ENCODE measurements at regions not wholly inside any gene's neighbourhood (a gene's known extent, or its start where the extent isn't known, plus 50 kb on each side); places are given as distances from the start of the nearest gene placed in this dataset.

DNA sequence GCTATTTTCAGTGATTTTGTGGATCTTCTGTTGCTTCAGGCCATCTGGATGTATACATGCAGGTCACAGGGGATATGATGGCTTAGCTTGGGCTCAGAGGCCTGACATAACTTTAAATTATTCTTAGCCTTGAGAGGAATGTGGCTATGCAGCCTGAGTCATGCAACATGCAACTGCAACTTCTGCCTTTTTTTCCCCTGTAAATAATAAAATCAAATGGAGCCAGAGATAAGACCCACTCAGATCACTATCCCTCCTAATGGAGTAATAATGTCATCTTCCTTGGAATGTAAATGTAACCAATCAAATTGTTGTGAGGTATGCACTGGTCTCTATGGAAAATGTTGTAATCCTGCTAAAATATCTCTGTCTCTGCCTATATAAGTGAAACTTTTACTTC is 54.9 kb downstream of the MAGEB17 start:
- DNase-seq (ENCODE audit: low read depth in 2 of 3, low spot score in 2 of 3): no peak

DNA sequence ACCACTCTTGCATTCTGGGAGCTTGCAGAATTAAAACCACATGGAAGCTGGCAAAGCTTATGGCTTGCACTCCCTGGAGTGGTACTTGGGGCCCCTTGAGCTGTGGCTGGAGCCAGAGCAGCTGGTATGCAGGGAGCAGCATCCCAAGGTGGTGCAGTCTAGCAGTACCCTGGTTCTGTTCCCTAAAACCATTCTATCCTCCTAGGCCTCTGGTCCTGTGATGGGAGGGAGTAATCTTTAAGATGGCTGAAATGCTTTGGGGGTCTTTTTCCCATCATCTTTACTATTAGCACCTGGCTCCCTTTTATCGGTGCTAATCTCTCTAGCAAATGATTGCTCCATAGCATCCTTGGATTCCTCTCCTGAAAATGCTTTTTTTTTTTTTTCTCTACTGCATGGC is 56.1 kb downstream of the MAGEB17 start:
- no peak for DNase-seq (ENCODE audit: low read depth in 2 of 3, low spot score in 2 of 3)

DNA sequence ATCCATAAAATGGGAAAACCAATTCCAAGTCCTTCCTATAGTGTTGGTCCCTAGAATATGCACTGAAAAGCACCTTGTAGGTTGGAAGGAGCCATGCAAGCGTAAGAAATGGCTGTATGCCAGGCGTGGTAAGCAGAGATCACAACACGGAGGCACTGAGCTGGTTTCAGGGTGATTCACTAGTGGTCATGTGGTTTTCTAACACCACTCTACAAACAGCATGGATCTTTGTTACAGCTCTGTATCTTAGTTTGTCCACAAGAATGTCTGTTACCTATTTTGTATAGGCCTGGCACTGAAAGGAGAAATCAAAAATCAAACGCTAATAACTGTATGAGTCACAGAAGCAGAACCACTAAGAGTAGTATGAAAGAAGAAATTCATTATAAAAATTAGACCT is 71.9 kb downstream of the MAGEB17 start:
- DNase-seq (ENCODE audit: low read depth in 2 of 3, low spot score in 2 of 3): no peak

DNA sequence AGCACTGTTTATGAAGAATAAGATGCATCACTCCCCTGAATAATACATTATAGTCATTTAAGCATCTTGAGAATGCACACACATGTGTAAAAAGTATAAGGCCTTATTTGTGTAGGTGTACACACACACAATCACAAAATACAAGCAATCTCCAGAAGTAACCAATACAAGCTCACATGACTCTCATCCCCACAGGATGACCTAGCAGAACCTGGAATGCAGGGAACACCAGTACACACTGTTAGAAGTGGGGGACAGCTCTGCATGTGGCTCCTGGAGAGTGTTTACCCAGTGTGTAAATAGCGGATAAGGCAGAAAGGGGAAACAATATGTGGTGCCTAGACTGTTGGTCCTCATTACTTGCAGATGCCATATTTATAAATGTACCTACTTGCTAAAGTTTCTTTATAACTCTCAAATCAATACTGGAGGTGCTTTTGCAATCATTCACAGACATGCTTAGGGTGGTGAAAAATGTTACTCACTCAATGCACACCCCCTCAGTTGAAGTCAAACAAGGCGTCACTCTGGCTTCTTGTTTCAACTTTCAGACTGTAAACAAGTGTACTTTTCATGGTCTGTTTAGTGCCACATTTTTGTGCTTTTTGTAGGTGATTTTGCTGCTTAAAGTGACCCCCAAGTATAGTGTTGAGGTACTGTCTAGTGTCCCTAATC is 73.1 kb downstream of the MAGEB17 start:
- no peak for DNase-seq (ENCODE audit: low read depth in 2 of 3, low spot score in 2 of 3)

DNA sequence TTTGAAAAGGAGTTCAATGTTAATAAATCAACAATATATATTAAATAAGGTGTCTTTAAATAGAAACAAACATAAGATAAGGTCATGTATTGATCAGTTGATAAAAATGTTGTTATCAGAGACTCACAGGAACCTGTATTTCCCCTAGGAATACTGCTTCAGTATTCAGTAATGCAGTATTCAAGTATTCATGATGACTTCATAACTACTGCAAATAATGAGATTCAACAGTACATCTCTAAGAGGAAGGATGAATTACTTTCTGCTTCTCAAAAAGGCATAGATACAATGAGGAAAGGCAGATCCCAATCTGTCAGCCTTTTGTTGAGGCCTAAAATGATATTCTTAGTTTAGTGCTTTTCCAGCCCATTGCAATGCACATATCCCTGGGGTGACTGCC is 73.7 kb downstream of the MAGEB17 start:
- no peak for DNase-seq (ENCODE audit: low read depth in 2 of 3, low spot score in 2 of 3)

DNA sequence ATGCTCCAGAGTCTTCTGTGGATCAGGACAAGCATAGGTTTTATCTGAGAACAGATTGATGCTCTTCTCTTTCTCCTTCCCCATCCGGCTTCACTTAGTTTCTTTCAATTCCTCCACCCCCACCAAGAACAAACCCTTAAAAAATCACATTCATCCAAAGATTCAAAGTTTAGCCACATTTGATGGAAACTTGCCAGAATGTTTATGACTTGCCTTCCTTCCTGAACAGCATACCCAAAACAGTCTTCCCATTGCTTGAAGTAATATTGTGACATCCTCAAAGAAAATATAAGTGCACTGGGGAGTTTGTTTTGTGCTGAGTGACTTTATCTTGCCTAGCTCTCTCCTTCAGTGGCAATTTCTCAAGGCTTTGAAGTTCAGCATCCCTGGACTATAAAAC is 83.0 kb downstream of the MAGEB17 start:
- no peak for DNase-seq (ENCODE audit: low read depth in 2 of 3, low spot score in 2 of 3)

DNA sequence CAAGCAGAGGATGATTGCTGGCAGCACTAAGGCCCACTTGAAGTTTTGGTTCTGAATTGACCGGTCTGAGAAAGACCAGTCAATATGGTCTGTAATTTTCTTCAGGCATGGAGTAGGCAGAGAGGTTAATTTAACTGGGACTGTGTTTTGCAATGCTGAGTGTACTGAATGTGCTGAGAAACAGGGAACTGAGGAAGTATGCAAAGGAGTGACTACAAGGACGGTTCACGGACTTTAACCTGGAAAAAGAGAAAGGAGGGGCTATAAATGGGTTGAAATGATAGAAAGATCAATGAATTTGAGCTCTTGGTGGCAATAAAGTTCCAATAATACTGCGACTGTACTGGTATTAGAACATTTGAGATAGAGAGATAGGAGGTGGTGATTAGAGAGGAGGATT is 84.5 kb downstream of the MAGEB17 start:
- no peak for DNase-seq (ENCODE audit: low read depth in 2 of 3, low spot score in 2 of 3)

DNA sequence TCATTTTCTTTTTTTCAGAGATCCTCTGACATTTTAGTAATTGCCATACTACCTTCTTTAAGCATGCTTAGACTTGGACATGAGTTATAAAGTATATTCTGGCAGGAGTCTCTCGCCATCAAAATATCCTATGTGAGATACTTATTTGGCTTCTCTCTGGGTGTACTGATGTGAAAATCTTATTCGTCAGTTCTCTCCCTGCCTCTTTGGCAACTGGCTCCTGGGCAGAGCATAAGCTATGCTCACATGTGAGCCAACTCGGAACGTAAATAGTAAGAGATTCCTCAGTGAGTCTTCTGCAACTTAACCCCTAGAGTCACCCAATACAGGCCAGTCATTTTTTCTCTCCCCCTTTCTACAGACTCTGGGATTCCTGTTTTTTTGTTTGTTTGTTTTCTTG is 91.6 kb downstream of the MAGEB17 start:
- DNase-seq (ENCODE audit: low read depth in 2 of 3, low spot score in 2 of 3): no peak

DNA sequence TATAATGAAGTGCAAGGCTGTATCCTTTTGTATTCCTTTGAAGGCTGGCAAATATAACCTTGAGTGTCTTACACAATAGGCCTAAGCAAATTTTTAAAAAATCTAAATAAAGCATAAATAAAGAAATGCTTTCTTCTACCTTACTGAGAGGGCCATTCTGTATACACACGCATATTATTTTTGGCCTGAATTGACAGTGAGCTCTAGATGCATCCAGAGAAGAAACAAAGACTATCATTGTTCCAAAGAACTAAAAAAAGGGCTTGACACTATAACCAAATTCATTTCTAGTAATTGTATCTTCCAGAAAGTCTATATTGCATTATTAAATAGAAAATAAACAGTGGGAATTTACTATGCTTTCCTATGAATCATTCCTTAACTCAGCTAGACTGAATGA is 100.2 kb downstream of the MAGEB17 start:
- DNase-seq (ENCODE audit: low read depth in 2 of 3, low spot score in 2 of 3): no peak

DNA sequence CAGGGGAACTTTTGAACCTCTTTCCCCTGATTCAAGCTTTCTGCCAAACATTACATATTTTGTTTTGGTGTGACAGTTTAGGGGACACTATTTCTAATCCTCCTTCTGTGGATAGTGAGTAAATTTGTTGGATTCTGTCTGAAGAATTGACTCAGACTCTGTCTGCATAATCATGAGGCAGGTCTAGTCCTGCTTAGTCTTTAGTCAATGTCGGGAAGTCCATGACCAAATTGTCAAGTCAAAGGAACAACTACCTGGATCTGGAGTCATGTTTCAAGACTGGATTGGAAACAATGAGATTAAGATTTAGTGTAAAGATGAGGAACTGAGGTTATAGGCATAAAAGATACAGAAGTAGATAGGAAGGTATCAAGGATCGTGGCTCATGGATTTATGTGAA is 100.9 kb downstream of the MAGEB17 start:
- no peak for DNase-seq (ENCODE audit: low read depth in 2 of 3, low spot score in 2 of 3)

DNA sequence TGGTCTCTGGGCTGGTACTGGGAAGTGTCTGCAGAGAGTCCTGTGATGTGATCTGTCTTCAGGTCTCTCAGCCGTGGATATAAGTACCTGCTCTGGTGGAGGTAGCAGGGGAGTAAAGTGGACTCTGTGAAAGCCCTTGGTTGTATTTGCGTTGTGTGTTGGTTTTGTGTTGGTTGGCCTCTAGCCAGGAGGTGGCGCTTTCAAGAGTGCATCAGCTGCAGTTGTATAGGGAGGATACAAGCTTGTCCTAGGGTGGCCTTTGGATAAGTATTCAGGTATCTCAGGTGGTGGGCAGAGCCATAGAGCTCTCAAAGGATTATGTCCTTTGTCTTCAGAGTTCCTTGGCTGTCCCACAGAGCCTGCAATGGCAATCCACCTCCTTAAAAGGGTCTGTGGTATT is 111.6 kb downstream of the MAGEB17 start:
- no peak for DNase-seq (ENCODE audit: low read depth in 2 of 3, low spot score in 2 of 3)

DNA sequence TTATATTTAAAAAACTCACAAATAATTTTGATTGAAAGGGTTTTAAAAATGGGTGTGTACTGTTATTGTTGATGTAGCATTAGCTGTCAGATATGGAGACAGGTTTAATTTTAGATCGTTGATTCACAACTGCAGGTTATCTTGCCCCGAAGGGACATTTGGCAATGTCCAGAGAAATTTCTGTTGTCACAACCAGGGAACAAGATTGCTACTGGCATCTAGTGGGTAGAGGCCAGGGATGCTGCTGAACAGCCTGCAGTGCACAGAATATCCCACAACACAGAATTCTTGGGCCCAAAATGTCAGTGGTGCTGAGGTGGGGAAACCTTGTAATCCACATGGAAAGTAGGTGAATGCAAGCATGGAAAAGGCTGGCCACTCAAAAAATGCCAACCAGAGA is 114.9 kb downstream of the MAGEB17 start:
- DNase-seq (ENCODE audit: low read depth in 2 of 3, low spot score in 2 of 3): no peak

DNA sequence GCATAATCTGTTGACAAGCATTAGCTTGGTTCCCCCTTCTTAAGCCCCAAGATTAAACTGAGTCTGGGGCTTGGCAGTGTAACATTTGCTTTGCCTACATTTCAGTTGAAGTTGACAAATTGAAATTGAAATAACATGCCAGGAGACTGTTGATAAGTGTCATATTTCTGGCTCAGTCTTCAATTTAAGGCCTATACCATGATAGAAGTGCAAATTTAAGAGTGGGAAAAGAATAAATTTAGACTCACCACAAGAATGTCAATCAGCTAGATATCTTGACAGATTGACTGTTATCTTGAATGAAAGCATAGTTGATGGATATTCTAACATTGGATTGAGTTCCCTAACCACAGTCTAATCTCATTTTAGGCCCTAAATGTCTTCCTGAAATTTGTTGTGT is 117.6 kb downstream of the MAGEB17 start:
- DNase-seq (ENCODE audit: low read depth in 2 of 3, low spot score in 2 of 3): no peak

DNA sequence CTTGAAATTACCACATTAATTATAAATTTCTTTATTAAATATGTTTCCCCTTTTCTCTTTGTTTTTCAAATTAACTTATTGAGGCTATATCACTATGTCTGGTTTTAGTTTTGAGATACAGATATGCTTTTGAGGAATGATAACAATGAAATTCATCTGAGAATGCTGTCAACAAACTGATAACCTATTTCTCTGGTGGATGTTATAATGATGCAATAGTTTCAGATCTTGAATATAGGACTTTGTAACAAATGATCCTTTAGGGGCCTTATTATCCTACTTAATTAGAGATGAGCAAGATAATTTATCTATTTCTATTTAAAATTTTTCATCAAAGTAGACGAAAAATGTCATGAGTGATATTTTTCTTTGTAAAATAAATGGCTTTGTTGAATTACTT is 123.7 kb downstream of the MAGEB17 start:
- DNase-seq (ENCODE audit: low read depth in 2 of 3, low spot score in 2 of 3): no peak

DNA sequence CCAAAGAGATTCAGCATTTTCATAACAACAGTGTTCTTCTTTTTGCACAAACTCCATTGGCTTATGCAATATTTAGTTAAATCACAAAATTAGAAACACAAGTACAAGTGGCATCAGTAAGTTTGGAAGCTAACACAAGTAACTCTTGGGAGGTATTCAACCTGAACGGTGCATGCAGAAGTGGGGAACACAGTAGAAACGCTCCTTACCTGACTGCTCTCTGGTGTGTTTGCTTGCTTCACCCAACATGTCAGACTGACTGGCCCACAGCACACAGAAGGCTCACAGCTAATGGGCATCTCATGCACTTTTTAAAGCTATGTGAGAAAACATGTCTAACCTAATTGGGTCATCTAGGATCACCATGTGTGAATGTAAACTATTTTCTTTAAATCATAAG is 133.6 kb downstream of the MAGEB17 start:
- DNase-seq (ENCODE audit: low read depth in 2 of 3, low spot score in 2 of 3): no peak

DNA sequence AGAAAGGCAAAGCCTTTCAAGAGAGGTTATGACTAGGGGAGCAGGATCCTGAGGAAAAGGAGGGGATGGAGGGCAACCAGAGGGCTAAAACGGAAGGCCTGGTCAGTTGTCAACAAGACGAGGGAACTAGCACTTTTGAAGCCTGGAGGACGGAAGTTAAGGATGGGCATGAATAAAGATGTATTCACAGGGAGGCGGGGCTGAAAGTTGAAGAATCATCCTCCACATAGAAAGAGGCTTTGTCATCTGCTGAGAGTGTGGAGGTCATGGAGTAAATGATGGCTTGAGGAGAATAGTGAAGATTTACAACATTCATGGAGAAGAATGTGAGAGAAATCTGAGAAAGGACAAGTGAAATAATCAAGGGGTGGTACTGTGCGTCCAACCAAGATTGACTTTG is 137.5 kb downstream of the MAGEB17 start:
- no peak for DNase-seq (ENCODE audit: low read depth in 2 of 3, low spot score in 2 of 3)

DNA sequence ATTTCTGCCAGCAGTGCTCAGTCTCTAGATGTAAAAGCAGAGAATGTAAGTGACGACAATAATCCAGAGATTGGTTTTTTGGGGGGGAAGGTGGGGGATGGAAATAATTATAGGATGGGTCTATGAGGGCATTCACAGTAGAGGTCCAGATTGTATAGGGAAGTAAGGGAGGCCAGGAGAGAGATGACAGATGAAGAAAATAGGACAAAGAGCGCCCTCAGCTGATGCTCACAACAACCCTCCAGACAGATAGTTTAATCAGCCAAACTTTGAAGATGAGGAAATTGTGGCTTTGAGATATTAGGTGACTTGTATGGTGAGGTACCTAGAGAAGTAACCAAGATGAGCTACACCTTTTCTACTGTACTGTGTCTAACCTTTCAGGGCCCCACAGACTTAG is 137.9 kb downstream of the MAGEB17 start:
- DNase-seq (ENCODE audit: low read depth in 2 of 3, low spot score in 2 of 3): no peak

DNA sequence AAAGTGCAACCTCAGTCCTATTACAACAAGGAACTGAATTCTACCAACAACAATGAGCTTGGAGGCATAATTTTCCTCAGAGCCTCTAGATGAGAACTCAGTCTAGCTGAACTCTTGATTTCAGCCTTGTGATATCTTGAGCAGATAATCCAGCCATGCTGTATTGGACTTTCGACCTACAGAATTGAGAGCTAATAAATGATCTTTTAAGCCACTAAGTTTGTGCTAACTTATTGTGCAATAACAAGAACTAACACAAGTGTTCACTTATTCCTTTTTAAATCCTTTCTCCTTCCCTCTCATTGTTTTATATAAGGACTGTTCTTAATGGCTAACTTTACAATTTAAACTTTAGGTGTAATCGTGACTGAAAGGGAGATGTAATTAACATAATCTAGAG is 140.7 kb downstream of the MAGEB17 start:
- DNase-seq (ENCODE audit: low read depth in 2 of 3, low spot score in 2 of 3): no peak

DNA sequence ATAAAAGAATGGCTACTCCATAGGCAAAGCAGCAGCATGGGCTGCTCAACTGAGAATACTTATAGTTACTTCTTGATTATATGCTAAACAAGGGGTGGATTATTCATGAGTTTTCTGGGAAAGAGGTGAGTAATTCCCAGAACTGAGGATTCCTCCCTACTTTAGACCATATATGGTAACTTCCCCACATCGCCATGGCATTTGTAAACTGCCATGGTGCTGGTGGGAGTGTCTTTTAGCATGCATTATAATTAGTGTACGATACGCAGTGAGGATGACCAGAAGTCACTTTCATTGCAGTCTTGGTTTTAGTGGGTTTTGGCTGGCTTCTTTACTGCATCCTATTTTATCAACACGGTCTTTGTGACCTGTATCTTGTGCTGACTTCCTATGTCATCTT is 141.5 kb downstream of the MAGEB17 start:
- DNase-seq (ENCODE audit: low read depth in 2 of 3, low spot score in 2 of 3): no peak

DNA sequence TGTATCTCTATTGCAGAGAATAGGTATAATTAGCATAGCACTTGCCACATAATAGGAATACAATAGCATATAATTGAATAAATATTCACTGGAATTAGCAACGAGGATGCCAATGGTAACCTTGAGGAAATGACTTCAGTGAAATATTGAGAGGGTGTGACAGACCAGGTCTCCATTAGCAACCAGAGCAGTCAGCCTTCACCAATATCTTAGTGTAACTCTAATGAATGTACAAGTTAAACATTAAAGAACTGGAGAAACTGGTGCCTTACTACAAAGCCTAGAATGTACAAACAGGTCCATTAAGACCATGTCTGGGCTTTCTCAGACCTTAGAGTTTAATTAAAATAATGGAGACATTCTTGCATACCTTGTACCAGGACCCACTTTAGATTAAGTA is 143.0 kb downstream of the MAGEB17 start:
- no peak for DNase-seq (ENCODE audit: low read depth in 2 of 3, low spot score in 2 of 3)

DNA sequence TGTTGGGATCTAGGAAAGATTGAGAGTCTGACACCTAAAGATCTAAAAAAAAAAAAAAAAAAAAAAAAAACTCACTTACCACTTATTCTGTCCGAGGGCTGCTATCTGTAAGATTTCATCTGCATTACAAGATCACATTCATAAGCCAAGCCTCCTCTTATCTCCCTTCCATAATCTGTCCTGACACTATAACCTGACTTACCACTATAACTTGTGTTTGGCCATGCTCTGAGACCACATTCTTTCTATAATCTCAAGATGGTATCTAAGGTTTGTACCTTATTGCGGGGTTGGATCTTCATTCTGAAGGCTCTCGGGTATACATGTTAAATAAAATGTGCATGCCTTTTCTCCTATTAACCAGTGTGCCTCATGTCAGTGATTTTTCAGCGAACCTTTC is 144.4 kb downstream of the MAGEB17 start:
- no peak for DNase-seq (ENCODE audit: low read depth in 2 of 3, low spot score in 2 of 3)

DNA sequence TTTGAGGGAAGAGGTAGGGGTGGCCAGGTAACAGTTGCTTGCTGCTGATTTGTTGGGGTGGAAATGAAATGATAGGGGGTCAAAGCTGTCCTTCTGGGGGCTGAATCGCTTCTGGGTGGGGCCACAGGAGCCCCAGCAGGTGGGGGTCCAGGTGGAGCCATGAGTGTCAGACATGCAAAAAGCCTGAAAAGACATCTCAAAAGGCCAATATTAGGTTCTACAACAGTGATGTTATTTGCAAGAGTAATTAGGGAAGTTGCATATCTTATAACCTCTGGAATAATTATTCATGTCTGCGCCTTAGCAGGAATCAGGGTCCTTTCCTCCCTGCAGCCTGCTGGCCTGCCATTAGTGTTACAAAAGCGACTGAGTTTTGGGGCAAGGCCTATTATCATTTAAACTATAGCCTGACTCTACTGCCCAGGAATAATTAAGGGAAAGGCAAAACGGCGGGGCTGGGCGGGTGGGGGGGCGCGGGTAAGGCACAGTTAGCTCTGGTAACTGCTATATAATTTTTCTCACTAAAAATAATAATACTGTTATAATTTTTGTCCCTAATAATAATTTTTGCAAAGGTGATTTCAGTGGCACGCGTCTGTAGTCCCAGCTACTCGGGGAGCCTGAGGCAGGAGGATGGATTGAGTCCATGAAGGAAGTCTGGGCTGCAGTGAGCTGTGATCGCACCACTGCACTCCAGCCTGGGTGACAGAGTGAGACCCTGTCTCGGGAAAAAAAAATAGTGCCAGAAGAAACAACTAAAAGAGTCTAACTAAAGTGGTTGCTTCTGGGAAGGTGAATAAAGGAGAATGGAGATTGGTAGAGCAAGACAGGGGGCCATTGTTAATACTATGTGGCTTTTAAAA is 145.7 kb downstream of the MAGEB17 start:
- DNase-seq (ENCODE audit: low read depth in 2 of 3, low spot score in 2 of 3): no peak

DNA sequence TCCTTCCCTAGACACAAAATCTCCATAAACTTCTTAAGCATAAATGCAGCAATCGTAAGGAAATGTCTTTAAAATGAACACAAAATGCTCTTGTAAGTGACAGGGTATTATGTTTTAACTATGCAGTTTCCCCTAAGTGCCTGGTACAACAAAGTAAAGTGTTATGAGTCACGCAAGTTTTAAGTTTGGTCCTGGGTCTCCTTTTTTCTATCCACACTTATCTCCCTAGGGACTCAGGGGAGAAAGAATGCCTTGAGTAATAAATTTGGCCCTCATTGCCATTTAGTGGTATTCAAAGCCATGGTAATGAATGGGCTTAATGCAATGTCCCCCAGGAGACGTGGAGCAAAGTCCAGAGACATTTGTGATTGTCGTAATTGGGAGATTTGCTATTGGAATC is 149.1 kb downstream of the MAGEB17 start:
- DNase-seq (ENCODE audit: low read depth in 2 of 3, low spot score in 2 of 3): no peak
